Central memory CD8-positive, alpha-beta T cell (primary cell): ENCODE measurements at regions not wholly inside any gene's neighbourhood (a gene's known extent, or its start where the extent isn't known, plus 50 kb on each side); places are given as distances from the start of the nearest gene placed in this dataset.

Experiments used
- ATAC-seq: fragments of 150-1000 bp; cut with Tn5 transposase; replicated peaks from 2 replicates; pipeline ENCODE4 v1.10.0; 2022; ENCODE audit warnings: mild to moderate bottlenecking, moderate FRiP score, moderate number of reproducible peaks; ENCODE audit not compliant: poor library complexity, severe bottlenecking; ENCODE audit errors: extremely low read depth
- DNase-seq, 2 donors: peaks; one replicate each; pipeline ENCODE4 v3.0.0; 2021; ENCODE audit warnings: low spot score in 2 of 2
- H3K27ac Mint-ChIP-seq: one replicate; pipeline ENCODE4 v1.8.0; 2022; ENCODE audit warnings: low read depth, mild to moderate bottlenecking, moderate library complexity, mixed read lengths
- H3K27me3 Mint-ChIP-seq: one replicate; pipeline ENCODE4 v1.8.0; 2022; ENCODE audit warnings: mixed read lengths
- H3K36me3 Mint-ChIP-seq: one replicate; pipeline ENCODE4 v1.8.0; 2022; ENCODE audit warnings: mild to moderate bottlenecking, moderate library complexity, mixed read lengths; ENCODE audit not compliant: insufficient read depth
- H3K4me1 Mint-ChIP-seq: one replicate; pipeline ENCODE4 v1.8.0; 2022; ENCODE audit warnings: mixed read lengths
- H3K4me3 Mint-ChIP-seq: one replicate; pipeline ENCODE4 v1.8.0; 2022; ENCODE audit warnings: mild to moderate bottlenecking, moderate library complexity, mixed read lengths
- H3K9me3 Mint-ChIP-seq: one replicate; pipeline ENCODE4 v1.8.0; 2022; ENCODE audit warnings: mixed read lengths

GRCh38 chr4:19999775-20000414, 251.8 kb upstream of the SLIT2 start:
- H3K27ac Mint-ChIP-seq: no peak overlapping the region
- H3K36me3 Mint-ChIP-seq: no peaks in the 10 kb centered on the region
- peaks cover 7% of the 10 kb centered on the region for H3K9me3 Mint-ChIP-seq
- H3K27me3 Mint-ChIP-seq: no peaks in the 10 kb centered on the region
- no peaks in the 10 kb centered on the region for H3K4me1 Mint-ChIP-seq
- DNase-seq: no peak
- ATAC-seq: no peak
- no peak overlapping the region for H3K4me3 Mint-ChIP-seq

GRCh38 chr4:19999276-19999675, 252.4 kb upstream of the SLIT2 start:
- Mint-ChIP-seq H3K4me3 (no peak overlapping the region), H3K27ac (no peak overlapping the region), H3K9me3 (peaks cover 7% of the 10 kb centered on the region), H3K4me1 (no peaks in the 10 kb centered on the region), H3K36me3 (no peaks in the 10 kb centered on the region), H3K27me3 (no peaks in the 10 kb centered on the region)
- DNase-seq (no peak), ATAC-seq (no peak)

GRCh38 chr4:19993242-19993641, 258.5 kb upstream of the SLIT2 start:
- ATAC-seq (no peak), DNase-seq (no peak)
- Mint-ChIP-seq H3K36me3 (no peaks in the 10 kb centered on the region), H3K4me1 (no peaks in the 10 kb centered on the region), H3K4me3 (no peak overlapping the region), H3K27ac (no peak overlapping the region), H3K27me3 (no peaks in the 10 kb centered on the region), H3K9me3 (peaks cover 8% of the 10 kb centered on the region)

GRCh38 chr4:19992471-19993093, 259.1 kb upstream of the SLIT2 start:
- Mint-ChIP-seq H3K27ac (no peak overlapping the region), H3K36me3 (no peaks in the 10 kb centered on the region), H3K9me3 (peaks cover 15% of the 10 kb centered on the region), H3K4me3 (no peak overlapping the region), H3K27me3 (no peaks in the 10 kb centered on the region), H3K4me1 (no peaks in the 10 kb centered on the region)
- no peak for DNase-seq
- ATAC-seq: no peak

GRCh38 chr4:19987746-19988145, 264.0 kb upstream of the SLIT2 start:
- Mint-ChIP-seq H3K9me3 (peaks cover 16% of the 10 kb centered on the region), H3K4me1 (no peaks in the 10 kb centered on the region), H3K27me3 (no peaks in the 10 kb centered on the region), H3K4me3 (no peak overlapping the region), H3K36me3 (no peaks in the 10 kb centered on the region), H3K27ac (no peak overlapping the region)
- no peak for ATAC-seq
- no peak for DNase-seq

GRCh38 chr4:19983072-19983471, 268.6 kb upstream of the SLIT2 start:
- Mint-ChIP-seq H3K9me3 (peaks cover 18% of the 10 kb centered on the region), H3K27me3 (no peaks in the 10 kb centered on the region), H3K27ac (no peak overlapping the region), H3K36me3 (no peaks in the 10 kb centered on the region), H3K4me1 (no peaks in the 10 kb centered on the region), H3K4me3 (no peak overlapping the region)
- DNase-seq (no peak), ATAC-seq (no peak)

- Mint-ChIP-seq H3K27me3 (no peaks in the 10 kb centered on the region), H3K36me3 (no peaks in the 10 kb centered on the region), H3K27ac (no peak overlapping the region), H3K4me3 (no peak overlapping the region), H3K4me1 (no peaks in the 10 kb centered on the region), H3K9me3 (peaks cover 17% of the 10 kb centered on the region)
- ATAC-seq: no peak
- DNase-seq: no peak
These were observed 269.1 kb upstream of the SLIT2 start for GRCh38 chr4:19982556-19982955.

- peaks cover 2% of the 10 kb centered on the region for H3K36me3 Mint-ChIP-seq
- DNase-seq: no peak
These were observed 279.9 kb upstream of the SLIT2 start for GRCh38 chr4:19971829-19972228.

GRCh38 chr4:19969492-19969891, 282.2 kb upstream of the SLIT2 start:
- DNase-seq (no peak), ATAC-seq (no peak)
- Mint-ChIP-seq H3K4me1 (no peaks in the 10 kb centered on the region), H3K4me3 (no peak overlapping the region), H3K9me3 (peaks cover 5% of the 10 kb centered on the region), H3K27me3 (no peaks in the 10 kb centered on the region), H3K27ac (no peak overlapping the region), H3K36me3 (peaks cover 2% of the 10 kb centered on the region)

More at GRCh38 chr4:19971829-19972228, 279.9 kb upstream of the SLIT2 start:
- ATAC-seq: no peak
- no peak overlapping the region for H3K4me3 Mint-ChIP-seq
- no peaks in the 10 kb centered on the region for H3K4me1 Mint-ChIP-seq
- peaks cover 5% of the 10 kb centered on the region for H3K9me3 Mint-ChIP-seq
- no peak overlapping the region for H3K27ac Mint-ChIP-seq
- no peaks in the 10 kb centered on the region for H3K27me3 Mint-ChIP-seq

- Mint-ChIP-seq H3K27ac (no peak overlapping the region), H3K27me3 (no peaks in the 10 kb centered on the region), H3K4me3 (no peak overlapping the region), H3K4me1 (no peaks in the 10 kb centered on the region), H3K36me3 (peaks cover 2% of the 10 kb centered on the region), H3K9me3 (no peaks in the 10 kb centered on the region)
- ATAC-seq (no peak), DNase-seq (no peak)
These were observed 290.6 kb upstream of the SLIT2 start for GRCh38 chr4:19961091-19961490.

GRCh38 chr4:19958848-19959247, 292.9 kb upstream of the SLIT2 start:
- Mint-ChIP-seq H3K36me3 (peaks cover 2% of the 10 kb centered on the region), H3K9me3 (no peaks in the 10 kb centered on the region), H3K27ac (no peak overlapping the region), H3K4me3 (no peak overlapping the region), H3K27me3 (no peaks in the 10 kb centered on the region), H3K4me1 (no peaks in the 10 kb centered on the region)
- ATAC-seq: no peak
- DNase-seq: no peak

GRCh38 chr4:19947349-19947748, 304.4 kb upstream of the SLIT2 start:
- ATAC-seq: no peak
- DNase-seq: no peak
- Mint-ChIP-seq H3K4me3 (no peak overlapping the region), H3K4me1 (no peaks in the 10 kb centered on the region), H3K27me3 (no peaks in the 10 kb centered on the region), H3K36me3 (no peaks in the 10 kb centered on the region), H3K27ac (no peak overlapping the region), H3K9me3 (peaks cover 32% of the 10 kb centered on the region)

- Mint-ChIP-seq H3K27me3 (no peaks in the 10 kb centered on the region), H3K4me1 (no peaks in the 10 kb centered on the region), H3K27ac (no peak overlapping the region), H3K9me3 (peaks cover 28% of the 10 kb centered on the region), H3K36me3 (no peaks in the 10 kb centered on the region), H3K4me3 (no peak overlapping the region)
- ATAC-seq (no peak), DNase-seq (no peak)
These were observed 305.7 kb upstream of the SLIT2 start for GRCh38 chr4:19945979-19946380.
